ENCODE measurements at regions not wholly inside any gene's neighbourhood (a gene's known extent, or its start where the extent isn't known, plus 50 kb on each side); places are given as distances from the start of the nearest gene placed in this dataset.

DNA sequence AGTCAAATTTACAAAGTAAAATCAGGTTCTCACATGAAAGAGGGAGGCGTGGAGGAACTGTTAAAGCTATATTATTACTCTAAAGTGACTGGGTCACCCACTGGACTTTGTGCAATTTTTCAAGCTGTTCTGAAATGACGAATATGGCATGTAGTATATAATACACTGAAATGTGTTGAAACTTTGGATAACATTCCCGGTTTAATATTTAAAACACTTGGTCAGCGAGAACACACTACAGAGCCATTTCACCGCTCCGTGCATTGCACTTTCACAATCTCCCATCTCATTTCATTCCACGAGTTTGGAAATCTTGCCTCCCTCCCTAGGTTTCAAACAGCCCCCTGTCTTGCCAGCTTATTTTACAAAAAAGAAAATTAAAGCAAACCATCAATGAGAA, 337.9 kb downstream of the WDR11 start:
- TF ChIP-seq, protein P1, sequence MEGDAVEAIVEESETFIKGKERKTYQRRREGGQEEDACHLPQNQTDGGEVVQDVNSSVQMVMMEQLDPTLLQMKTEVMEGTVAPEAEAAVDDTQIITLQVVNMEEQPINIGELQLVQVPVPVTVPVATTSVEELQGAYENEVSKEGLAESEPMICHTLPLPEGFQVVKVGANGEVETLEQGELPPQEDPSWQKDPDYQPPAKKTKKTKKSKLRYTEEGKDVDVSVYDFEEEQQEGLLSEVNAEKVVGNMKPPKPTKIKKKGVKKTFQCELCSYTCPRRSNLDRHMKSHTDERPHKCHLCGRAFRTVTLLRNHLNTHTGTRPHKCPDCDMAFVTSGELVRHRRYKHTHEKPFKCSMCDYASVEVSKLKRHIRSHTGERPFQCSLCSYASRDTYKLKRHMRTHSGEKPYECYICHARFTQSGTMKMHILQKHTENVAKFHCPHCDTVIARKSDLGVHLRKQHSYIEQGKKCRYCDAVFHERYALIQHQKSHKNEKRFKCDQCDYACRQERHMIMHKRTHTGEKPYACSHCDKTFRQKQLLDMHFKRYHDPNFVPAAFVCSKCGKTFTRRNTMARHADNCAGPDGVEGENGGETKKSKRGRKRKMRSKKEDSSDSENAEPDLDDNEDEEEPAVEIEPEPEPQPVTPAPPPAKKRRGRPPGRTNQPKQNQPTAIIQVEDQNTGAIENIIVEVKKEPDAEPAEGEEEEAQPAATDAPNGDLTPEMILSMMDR (IDR thresholded peaks at IDR 0.05; ENCODE audit: low read depth, low read length) = no peak
- TF ChIP-seq POLR2A (IDR thresholded peaks at IDR 0.05; ENCODE audit: extremely low read depth, insufficient read length) = no peak
